Left forelimb (tissue), 1 donor: ENCODE measurements at regions not wholly inside any gene's neighbourhood (a gene's known extent, or its start where the extent isn't known, plus 50 kb on each side); places are given as distances from the start of the nearest gene placed in this dataset.
"Not testable (repeated sequence)": the region's sequence is repeated elsewhere in the genome, so short reads cannot be mapped to it uniquely, and the experiment has no call there.

ENCODE experiments used
- DNase-seq: peaks from one replicate; pipeline ENCODE4 v3.0.0-alpha.2; 2018; ENCODE audit warnings: low spot score

DNA sequence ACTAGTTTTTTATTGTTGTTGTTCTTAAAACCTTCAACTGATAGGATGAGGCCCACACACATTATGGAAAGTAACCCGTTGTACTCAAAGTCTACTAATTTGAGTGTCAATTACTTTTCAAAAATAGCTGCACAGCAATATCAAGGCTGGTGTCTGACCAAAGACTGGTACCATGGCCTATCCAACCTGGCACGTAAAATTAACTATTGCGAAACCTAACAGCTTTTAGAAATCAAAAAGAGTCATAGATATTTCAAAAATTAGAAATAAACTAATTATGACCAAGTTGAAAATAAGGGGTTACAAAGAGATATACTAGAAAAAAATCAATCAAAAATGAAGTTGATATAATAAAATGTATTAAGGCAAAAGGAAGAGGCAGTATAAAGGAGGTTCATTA is 501.5 kb upstream of the SLC8A1 start:
- DNase-seq = no peak

DNA sequence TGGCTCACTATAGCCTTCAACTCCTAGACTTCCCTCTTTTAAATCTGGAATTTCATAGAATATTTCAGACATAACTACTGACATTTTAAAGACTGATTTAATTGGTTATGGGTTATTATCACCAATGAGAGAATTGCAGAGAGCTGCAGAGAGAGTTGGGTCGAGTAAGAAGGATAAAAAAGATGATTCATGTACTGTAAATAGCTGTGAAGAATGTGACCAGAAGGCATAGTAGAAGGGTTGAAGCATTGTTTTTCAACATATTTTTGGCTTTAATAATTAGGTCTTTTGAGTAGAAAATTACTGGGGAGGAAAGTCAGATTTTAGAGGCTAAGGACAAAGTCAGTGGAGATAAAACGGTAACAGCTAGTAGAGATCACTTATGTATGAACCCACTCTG is 503.2 kb upstream of the SLC8A1 start:
- no peak for DNase-seq

DNA sequence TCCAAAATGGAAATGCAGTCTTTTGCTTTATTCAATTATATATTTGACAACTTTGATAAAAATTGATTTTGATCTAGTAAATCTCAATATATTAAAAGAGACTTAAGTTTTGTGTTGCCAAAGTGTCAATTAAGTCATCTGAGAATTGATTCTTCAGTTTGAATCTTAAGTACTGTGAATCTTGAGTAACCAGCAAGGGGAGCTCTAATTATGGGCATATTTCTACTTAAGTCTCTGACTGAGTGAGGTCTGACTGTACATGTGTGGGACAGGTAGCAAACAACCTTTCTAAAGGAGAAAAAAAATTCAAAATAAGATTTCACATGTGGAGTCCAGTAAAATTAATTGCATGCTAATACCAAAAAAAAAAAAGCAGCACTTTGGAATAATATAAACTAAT is 503.7 kb upstream of the SLC8A1 start:
- no peak for DNase-seq

DNA sequence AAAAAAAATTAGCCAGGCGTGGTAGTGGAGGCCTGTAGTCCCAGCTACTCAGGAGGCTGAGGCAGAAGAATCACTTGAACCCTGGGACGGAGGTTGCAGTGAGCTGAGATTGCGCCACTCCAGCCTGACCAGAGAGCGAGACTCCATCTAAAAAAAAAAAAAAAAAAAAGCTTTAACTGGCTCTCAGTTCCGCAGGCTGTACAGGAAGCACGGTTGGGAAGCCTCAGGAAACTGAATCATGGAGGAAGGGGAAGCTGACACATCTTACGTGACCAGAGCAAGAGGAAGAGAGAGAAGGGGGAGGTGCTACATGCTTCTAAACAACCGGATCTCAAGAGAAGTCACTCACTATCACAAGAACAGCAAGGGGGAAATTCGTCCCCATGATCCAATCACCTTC is 505.6 kb upstream of the SLC8A1 start:
- DNase-seq = no peak

DNA sequence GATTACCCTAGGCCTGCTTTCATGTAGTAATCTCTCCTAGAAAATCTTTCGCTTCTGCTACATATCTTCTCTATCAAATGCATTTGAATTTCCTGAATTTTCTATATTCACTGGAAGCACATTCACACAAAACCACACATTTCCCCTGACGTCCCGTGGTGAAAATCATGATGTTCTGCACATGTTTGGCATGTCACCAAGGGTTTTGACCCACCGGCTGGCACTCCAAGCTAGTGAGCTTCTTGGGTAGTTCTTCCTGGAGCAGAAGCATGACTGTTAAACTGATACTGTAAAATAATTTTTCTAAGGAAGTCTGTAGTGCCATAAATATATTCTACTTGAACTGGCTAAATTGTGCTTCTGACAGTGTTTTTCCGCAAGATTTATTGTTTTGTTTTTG is 510.1 kb upstream of the SLC8A1 start:
- no peak for DNase-seq

DNA sequence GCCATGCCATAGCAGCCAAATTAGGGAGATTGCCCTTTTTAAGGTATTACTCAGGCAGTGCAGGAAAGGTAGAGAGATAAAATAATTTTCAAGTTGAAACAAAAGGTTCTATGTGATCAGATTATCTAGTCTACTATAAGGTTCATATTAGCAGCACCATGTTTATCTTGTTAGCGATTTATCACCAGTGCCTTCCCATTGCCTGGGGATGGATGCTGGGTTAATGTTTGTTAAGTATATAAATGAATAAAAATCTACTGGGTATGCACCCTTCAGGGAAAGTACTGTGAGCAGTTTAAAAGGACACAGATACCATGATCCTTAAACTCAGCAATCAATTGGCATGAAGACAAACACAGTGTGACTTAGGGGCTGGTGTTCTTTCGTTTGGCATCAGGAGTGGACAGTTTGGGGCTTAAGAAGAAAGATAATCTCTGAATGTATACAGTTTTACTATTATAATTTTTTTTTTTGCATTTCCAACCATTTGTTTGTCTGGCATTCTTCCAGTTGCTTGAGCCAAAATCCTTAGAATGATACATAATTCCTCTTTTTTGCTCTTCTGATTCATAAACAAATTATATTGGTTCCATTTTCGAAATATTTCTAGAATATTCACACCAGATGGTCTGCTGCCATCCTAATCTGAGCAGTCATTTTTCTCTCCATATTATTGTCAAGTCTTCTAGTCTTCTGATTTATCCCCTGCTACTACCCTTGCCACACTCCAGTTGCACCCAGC is 512.8 kb upstream of the SLC8A1 start:
- no peak for DNase-seq

DNA sequence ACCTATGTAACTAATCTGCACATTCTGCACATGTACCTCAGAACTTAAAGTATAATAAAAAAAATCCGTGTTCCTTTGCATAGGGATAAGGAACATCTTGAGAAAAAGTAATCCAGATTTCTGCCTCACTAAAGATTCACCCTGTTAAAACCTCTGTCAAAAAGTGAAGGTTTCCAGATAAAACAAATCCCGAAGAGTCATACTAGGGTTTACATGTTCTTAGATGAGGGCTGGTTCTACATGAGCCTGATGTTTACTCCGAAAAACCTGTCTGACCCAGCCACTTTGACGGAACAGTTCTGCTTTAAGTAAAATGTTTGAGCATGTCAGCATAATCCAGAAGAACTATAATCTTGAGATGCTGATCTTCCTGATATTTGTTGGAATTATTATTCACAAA is 515.6 kb upstream of the SLC8A1 start:
- no peak for DNase-seq

DNA sequence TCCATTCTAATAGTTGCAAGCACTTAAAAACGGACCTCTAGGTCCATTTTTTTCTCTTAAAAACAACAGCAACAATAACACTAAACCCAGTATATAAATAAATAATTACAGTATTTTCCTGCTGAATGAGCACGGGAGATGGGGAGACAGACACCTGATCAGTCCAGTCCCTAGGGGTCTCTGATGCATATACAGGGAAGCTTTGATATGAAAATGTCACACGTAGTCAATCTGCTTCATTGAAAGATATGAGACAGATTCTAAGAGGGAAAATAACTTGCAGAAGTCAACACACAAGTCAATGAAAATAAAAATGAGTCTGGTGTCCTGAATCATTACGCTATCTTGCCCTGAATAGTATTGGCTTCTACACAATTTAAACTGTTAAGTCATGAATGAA is 523.3 kb upstream of the SLC8A1 start:
- DNase-seq = no peak

DNA sequence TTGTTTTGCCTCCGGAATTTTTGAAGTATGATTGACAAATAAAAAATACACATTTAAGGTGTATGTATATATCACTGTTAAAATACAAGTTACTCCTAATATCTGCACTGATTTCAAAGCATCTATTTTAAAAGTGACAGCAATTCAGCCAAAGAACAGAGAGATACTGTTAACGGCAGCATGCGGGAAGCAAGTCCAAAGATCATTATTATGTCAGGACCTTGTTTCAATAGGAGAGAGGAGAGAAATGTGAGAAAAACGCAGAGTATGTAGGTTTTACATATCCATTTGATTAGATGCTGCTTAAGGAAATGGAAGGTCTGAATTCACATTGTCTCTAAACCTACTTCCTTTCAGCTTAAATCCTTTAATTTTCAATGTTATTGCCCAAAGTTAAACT is 545.5 kb upstream of the SLC8A1 start:
- no peak for DNase-seq

DNA sequence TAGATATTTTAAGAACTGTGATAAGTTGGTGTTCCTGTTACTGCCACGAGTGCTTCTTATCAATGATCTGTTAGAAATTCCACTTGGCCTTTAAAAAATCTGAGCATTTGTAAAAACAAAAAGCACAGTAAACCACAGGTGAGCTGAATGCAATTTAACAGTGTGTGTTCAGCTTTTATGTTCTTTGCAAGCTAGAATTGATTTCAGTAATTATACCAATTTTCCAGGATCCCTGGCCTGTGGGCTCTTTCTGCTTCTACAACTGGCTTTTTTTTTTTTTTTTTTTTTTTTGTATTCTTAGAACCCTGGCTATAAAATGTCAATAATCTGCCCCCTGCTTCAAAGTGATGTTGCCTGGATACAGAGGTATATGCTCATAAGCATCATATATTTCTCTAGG is 548.5 kb upstream of the SLC8A1 start:
- DNase-seq = no peak

DNA sequence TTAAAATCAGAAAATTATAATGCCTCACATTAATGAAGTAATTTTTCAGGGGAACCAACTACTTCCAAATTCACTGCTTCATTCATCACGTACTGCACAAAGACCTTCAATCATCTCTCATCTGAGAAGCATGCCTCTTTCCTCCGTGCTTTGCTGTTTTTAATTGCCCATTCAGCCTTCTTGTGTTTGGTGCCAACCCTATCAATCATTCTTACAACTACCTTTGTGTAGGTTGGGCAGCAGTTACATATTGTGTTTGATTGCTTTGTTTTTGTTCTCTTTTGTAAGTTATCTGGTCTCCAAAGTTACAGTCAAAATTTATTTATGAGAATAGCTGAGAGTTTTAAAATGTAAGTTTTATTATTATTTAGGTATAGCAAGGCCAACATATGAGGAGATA is 549.0 kb upstream of the SLC8A1 start:
- DNase-seq = no peak

DNA sequence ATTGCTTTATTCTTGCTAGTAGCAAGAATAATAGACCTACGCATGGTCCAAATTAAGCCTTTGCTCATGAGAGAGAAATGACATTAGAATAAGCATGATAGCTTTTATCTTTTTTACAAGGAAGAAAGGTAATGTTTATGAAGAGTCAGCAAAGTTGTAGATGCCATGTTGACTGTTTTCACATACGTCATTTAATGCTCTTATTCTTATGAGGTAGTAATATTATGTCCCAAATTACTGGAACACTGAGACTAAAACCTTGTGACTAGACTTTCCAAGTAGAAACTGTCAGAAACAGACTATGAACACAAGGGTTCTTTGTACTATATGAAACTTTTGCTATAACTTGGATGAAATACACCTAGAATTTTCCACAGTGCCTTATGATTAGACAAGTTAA is 552.8 kb upstream of the SLC8A1 start:
- no peak for DNase-seq

DNA sequence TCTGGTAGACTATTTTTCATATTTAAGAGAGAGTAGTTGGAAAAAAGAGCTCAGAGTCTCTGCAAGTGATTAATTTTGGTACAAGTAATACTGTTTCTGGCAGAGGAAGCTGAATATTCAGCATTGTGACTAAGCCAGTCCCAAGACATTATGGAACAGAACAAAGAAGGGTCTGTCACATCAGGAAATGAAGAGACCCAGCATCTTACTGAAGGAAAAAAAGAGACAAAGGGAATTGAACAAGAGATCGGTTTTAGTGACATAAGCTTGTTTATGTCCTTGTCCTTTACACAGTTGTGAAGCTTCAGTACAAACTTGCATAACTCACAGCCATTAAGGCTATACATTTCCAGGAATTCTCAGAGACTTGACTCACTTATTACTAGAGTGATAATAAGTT is 568.5 kb upstream of the SLC8A1 start:
- DNase-seq = no peak

DNA sequence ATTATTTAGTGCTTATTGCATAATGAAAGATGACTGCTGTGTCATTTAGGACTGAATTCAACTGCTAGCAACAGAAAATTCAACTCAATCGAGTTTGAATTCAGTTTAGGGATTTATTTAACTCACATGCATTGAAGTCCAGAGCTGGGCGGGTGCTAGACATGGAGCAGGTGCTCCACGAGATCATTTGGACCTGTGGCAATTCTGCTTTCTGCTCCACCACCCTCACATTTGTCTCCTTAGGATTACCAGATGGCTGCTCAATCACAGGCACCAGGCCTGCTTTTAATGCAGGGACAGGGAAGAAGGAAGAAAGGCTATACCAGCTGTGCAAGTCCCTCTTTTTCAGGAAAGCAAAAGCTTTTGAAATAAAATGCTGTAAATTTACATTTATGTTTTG is 572.9 kb upstream of the SLC8A1 start:
- DNase-seq = no peak

DNA sequence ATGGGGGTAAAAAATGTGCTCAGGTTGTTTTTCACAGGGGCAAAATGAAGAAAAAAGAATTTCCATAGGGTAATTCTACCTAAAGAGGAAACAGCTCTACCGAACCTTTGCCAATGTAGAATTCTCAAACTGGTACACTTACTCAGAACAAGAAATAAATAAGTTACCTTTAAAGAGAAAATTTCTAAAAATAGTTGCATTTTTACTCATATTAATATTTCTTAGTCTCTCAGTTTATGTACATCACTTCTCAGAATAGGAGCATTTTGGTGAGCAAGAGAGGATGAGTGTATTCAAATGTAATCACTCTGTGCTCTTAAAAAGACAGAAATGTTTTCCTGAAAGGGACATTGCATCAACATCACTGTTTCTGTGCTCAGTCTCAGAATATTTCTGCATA is 574.7 kb upstream of the SLC8A1 start:
- DNase-seq = no peak

DNA sequence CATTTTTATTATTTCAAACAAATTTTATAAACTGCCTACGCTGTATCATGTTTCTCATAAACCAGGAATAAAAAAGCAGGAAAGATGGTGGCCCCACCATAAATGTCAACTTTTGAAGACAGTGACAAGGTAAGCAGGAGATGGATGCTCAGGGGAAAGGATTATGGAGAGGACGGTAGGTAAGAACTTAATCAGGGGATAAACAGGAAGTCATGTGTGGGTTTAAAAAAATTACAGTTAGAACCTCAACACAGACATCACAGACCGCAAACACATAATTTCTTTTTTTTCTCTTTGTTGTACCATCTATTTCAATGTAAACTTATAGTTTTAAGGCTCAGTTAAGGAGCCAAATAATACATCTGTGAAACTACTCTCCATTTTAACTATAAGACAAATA is 575.2 kb upstream of the SLC8A1 start:
- DNase-seq = no peak

DNA sequence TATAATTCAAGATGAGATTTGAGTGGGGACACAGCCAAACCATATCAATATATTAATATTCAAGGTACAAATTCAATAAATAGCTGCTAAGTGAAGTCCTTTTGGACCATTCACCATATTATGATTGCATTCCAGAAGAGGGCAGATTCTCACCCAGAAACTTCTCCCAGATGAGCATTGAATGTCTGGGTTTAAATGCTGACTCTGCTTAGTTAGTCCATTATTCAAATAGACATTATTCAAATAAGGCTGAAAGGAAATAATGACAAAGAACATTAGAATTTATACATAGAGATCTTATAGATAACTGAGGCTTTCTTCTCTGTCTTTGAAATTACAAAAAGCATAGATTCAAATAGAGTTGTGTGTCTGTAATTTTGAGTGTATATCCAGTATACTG is 579.4 kb upstream of the SLC8A1 start:
- DNase-seq = no peak

DNA sequence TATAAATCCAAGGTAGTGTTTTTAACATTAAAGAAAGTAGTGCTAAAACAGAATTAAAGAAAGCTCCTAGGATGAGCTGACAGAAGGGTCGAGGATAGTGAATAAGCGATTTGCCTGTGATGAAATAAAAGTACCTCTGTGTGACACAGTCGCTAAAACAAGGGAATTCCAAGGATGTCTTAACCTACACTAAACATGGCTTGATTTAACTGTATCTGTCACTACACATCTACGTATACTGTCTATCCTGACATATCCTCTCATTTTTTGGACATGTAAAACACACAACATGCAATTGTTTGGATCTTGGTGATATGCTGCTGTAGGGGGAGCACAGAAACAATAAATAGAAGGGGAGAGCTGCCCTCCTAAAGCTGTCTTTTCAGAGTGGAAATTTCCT is 580.8 kb upstream of the SLC8A1 start:
- DNase-seq = no peak

DNA sequence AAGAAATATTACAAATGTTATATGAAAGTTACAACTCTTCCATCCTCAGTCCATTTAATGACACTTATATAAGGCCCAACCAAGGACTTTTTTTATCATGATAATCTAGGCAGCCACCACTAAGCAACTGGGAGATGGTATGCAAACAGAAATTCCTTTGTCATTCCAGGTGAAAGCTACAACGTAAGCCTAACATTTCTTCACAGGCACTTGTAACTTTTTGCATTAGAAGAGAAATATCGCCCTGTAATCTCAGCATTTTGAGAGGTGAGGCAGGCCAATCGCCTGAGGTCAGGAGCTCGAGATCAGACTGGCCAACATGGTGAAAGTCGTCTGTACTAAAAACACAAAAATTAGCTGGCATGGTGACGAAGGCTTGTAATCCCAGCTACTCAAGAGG is 581.2 kb upstream of the SLC8A1 start:
- no peak for DNase-seq

DNA sequence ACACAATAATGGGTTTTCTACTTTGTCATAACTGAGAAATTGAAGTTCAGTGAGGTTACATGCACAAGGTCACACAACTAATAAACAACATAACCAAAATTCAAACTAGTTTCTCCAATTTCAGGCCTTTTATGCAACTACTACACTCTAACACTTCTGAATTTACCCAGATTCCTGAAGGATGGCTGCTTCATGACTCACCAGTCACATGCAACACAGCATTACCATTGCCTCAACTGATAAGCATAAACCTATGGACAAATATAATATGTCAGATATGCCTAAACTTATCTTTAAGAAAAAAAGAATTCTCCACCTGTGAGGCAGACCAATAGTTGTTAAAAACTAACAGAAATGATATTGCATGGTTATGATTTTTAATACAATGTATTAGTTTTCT is 586.5 kb upstream of the SLC8A1 start:
- no peak for DNase-seq

DNA sequence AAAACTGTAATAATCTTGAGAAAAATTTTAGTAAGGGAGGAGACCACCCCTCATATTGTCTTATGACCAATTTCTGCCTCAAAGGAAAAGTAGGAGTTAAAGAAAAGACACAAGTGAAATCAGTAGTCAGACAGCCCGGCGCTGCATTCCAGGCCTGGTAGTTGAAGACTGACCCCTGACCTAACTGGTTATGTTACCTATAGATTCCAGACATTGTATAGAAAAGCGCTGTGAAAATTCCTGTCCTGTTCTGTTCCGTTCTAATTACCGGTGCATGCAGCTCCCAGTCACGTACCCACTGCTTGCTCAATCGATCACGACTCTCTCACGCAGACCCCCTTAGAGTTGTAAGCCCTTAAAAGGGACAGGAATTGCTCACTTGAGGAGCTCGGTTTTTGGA is 587.9 kb upstream of the SLC8A1 start:
- not testable (repeated sequence) for DNase-seq

DNA sequence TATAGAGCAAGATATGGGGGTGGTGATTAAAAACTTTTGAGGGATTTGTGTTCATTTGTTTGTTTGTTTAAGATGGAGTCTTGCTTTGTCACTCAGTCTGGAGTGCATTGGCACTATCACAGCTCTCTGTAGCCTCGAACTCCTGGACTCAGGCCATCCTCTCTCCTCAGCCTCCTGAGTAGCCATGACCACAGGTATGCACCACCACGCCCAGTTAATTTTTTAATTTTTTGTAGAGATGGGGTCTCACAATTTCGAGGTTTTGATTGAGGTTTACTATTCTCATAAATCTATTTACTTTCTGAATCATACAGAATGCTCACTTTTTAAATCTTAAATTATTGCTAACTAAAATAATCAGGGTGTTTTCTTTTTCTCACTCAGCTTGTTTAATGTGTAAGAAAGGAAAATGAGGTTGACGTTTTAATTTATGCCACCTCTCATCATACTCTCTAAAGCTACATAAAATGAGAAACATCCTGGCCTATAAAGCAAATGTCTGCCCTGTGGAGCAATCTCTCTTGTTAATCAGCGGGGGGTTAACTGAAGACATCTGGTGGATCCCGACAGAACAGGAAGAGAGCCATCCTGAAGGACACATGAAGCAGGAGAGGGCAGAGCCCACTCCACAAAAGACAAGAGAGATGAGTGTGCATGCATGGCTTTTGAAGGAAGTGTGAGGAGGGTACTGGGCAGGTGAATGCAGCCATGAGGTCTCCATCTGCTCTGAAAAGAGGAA is 589.1 kb upstream of the SLC8A1 start:
- no peak for DNase-seq

DNA sequence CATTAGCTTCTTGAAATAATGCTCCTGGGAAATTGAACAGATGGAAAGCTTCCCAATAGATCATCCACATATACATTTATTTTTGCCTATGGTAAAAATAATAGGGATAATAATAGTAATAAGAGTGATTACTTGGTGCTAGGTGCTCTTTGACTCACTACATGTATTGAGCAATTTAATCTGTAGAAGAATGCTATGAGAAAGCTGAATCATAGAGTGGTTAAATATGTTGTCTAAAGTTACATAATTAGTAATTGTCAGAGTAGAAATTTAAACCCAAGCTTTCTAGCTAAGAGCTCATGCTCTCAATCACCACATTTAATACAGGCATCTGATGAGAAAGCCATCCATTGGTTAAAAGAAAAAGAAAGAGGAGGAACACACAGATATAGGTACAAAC is 590.5 kb upstream of the SLC8A1 start:
- no peak for DNase-seq

DNA sequence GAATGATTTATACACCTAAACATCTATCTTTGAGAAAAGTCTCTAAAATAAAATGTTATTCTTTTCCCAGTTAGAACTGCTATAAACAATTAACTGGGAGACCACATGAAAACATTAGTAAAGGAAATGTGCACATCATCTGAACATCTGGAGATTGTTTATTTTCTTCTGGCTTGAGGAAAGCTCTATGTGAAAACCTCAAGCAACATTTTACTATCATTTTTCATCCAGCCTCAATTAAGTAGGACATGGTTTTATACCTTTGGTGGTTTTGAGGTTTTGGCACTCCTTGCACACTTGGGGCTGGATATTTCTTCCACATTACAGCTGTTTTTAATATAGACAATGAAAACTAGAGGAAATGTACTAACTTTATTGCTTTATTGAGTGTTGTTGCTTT is 609.5 kb upstream of the SLC8A1 start:
- no peak for DNase-seq
